DND-41 (cell line): ENCODE measurements at regions not wholly inside any gene's neighbourhood (a gene's known extent, or its start where the extent isn't known, plus 50 kb on each side); places are given as distances from the start of the nearest gene placed in this dataset.

Source experiments
- ATAC-seq: fragments of 200-7000 bp; cut with Tn5 transposase; 3 replicates; pipeline ENCODE4 v1.9.1; 2021; ENCODE audit warnings: low read depth; ENCODE audit not compliant: insufficient read depth
- DNase-seq: peaks from one replicate; pipeline ENCODE4 v3.0.0-alpha.2; 2020
- H2AFZ ChIP-seq: 2 replicates; pipeline ENCODE4 v1.6.0; 2012; ENCODE audit warnings: low read depth, low read length
- H3K27ac ChIP-seq: 2 replicates; pipeline ENCODE4 v1.5.1; 2012; ENCODE audit warnings: low read length, inconsistent platforms
- H3K27me3 ChIP-seq: fragments of 200-600 bp; sonication (generic); 2 replicates; pipeline ENCODE4 v1.6.0; 2012; ENCODE audit warnings: low read length, mild to moderate bottlenecking, inconsistent platforms; ENCODE audit not compliant: insufficient read depth, poor library complexity
- H3K36me3 ChIP-seq: 2 replicates; pipeline ENCODE4 v1.5.1; 2012; ENCODE audit warnings: low read length, inconsistent platforms; ENCODE audit not compliant: insufficient read depth
- H3K4me1 ChIP-seq: 2 replicates; pipeline ENCODE4 v1.5.1; 2012; ENCODE audit warnings: mild to moderate bottlenecking, low read length; ENCODE audit not compliant: insufficient read depth
- H3K4me2 ChIP-seq: 2 replicates; pipeline ENCODE4 v1.6.0; 2012; ENCODE audit warnings: mild to moderate bottlenecking, moderate library complexity, low read length, inconsistent platforms; ENCODE audit not compliant: insufficient read depth
- H3K4me3 ChIP-seq, 2 experiments: fragments of 200-600 bp in 1 of 2; shearing (Covaris generic) in 1 of 2; 2 replicates each; pipeline ENCODE4 v1.5.1; 2012 to 2016; ENCODE audit warnings: inconsistent platforms in 2 of 2, low read length in 2 of 2, mild to moderate bottlenecking in 2 of 2, low read depth in 1 of 2, moderate library complexity in 1 of 2
- H3K79me2 ChIP-seq: 2 replicates; pipeline ENCODE4 v1.6.0; 2012; ENCODE audit warnings: low read length, inconsistent platforms; ENCODE audit not compliant: insufficient read depth
- H3K9ac ChIP-seq: 2 replicates; pipeline ENCODE4 v1.6.0; 2012; ENCODE audit warnings: low read depth, mild to moderate bottlenecking, inconsistent platforms, low read length, moderate library complexity
- H3K9me3 ChIP-seq: 2 replicates; pipeline ENCODE4 v1.5.1; 2012; ENCODE audit warnings: low read length, moderate library complexity, mild to moderate bottlenecking, inconsistent platforms; ENCODE audit not compliant: insufficient read depth, severe bottlenecking
- H4K20me1 ChIP-seq: 2 replicates; pipeline ENCODE4 v1.6.0; 2012; ENCODE audit warnings: low read length; ENCODE audit not compliant: insufficient read depth
- CTCF ChIP-seq: IDR thresholded peaks from 2 replicates; pipeline ENCODE4 v1.5.1; 2012; ENCODE audit warnings: borderline replicate concordance, low read length, moderate library complexity, mild to moderate bottlenecking; ENCODE audit not compliant: poor library complexity, severe bottlenecking; ENCODE audit errors: extremely low read depth
- EZH2 ChIP-seq: IDR thresholded peaks from 3 replicates; pipeline ENCODE4 v1.6.1; 2012; ENCODE audit warnings: borderline replicate concordance, low read depth, mild to moderate bottlenecking, moderate library complexity, low read length, inconsistent platforms; ENCODE audit not compliant: severe bottlenecking

DNA sequence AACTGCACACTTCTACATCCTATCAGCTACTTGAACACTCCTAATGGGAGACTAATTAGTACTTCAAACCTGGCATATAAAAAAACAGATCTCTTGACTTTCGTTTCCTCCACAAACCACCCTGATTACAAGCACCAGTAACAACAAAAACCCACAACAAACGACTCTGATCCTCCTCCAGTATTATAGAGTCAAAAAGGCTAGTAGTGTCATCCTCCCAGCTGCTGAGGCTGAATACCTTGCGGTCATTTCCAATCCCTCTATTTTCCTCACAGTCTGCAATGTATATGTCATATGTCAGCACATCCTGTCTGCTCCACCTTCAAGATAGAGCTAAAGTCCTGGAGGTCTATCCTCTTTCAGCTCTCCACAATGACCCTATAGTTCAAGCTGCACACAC lies 688.9 kb upstream of the RAG2 start:
- no peaks in the 10 kb centered on the region for H3K27me3 ChIP-seq
- H4K20me1 ChIP-seq, result no peaks in the 10 kb centered on the region
- DNase-seq (no peak), ATAC-seq (no peak)
- H3K9me3 ChIP-seq, result no peaks in the 10 kb centered on the region
- no peaks in the 10 kb centered on the region for H3K79me2 ChIP-seq
- no peak overlapping the region for H2AFZ ChIP-seq
- H3K4me3 ChIP-seq, result no peak overlapping the region
- no peaks in the 10 kb centered on the region for H3K4me1 ChIP-seq
- no peak overlapping the region for H3K4me2 ChIP-seq
- TF ChIP-seq EZH2, result no peak
- TF ChIP-seq CTCF, result no peak
- H3K36me3 ChIP-seq, result no peaks in the 10 kb centered on the region
- H3K27ac ChIP-seq, result no peak overlapping the region
- no peak overlapping the region for H3K9ac ChIP-seq

DNA sequence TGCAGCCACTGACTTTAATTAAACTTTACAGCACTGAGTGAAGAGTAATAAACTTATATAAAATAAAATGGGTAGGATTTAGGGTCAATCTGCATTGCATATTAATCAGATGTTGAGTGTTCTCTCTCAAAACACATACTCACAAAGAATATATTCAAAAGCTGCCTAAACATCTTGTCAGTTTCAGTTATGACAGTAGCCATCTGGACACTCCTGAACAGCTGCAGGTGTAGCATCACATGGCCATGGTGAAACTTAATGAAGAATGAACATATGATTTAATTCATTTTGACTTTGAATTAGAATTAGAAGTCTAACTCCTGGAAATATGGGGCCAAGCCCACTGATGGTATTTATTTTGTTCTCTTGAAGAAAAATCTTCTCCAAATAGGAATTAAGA lies 684.3 kb upstream of the RAG2 start:
- Histone ChIP-seq H3K4me1 (no peaks in the 10 kb centered on the region), H4K20me1 (no peaks in the 10 kb centered on the region), H3K4me3 (no peak overlapping the region), H3K27ac (no peak overlapping the region), H2AFZ (no peak overlapping the region), H3K36me3 (no peaks in the 10 kb centered on the region), H3K9me3 (no peaks in the 10 kb centered on the region), H3K27me3 (no peaks in the 10 kb centered on the region), H3K79me2 (no peaks in the 10 kb centered on the region), H3K4me2 (no peak overlapping the region), H3K9ac (no peak overlapping the region)
- DNase-seq (no peak), ATAC-seq (no peak)
- TF ChIP-seq EZH2, result no peak
- no peak for TF ChIP-seq CTCF

GRCh38 chr11:37280200-37280599 lies 682.2 kb upstream of the RAG2 start:
- no peaks in the 10 kb centered on the region for H3K4me1 ChIP-seq

More at GRCh38 chr11:37280200-37280599, 682.2 kb upstream of the RAG2 start:
- TF ChIP-seq CTCF (no peak), EZH2 (no peak)
- Histone ChIP-seq H3K79me2 (no peaks in the 10 kb centered on the region), H3K4me3 (no peak overlapping the region), H3K4me2 (no peak overlapping the region), H3K9me3 (no peaks in the 10 kb centered on the region), H2AFZ (no peak overlapping the region), H3K27me3 (no peaks in the 10 kb centered on the region), H3K36me3 (no peaks in the 10 kb centered on the region), H4K20me1 (no peaks in the 10 kb centered on the region), H3K27ac (no peak overlapping the region), H3K9ac (no peak overlapping the region)
- no peak for ATAC-seq
- DNase-seq, result no peak
